GOT3 (cell line): ENCODE measurements at regions not wholly inside any gene's neighbourhood (a gene's known extent, or its start where the extent isn't known, plus 50 kb on each side); places are given as distances from the start of the nearest gene placed in this dataset.

Experiments
- DNase-seq: peaks from one replicate; lab custom pipeline; 2025; ENCODE audit warnings: mixed read lengths; lab: John Stamatoyannopoulos, UW

DNA sequence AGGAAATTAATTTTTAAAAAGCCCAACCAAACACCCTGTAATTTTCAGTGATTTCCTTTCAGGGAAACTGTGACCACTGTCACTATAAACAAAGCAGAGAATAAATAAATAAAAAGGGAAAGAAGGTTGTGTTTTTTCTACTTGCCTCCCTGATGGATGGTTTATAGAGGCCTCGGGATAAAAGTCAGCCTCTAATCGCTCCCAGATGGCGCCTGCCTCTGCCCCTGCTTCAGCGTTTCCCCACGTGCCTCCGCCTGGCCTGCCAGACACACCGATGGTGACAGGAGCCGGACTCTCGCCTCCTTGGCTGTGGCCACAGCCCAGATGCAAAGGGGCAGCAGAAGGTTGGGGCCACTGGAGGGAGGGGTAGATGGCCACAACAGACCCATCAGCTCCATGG lies 327.7 kb downstream of the CDC5L start:
- DNase-seq = no peak

DNA sequence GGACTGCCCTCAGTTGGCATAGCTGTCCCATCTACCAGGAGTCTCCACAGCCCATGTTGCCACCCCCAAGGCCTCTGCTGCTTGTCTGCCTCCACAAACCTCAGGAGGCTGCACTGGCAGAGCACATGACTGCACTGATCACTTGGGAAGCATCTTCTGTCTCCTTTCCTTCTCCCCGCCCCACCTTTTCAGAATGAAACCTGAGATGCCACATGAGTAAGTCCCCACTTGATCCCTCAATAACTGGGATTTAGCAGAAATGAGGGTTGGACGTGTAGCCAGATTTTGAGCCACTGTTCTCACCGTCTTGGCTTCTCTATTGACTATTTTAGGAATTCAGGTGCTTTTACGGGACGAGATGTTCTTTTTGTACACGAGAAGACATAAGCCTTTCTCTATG lies 328.4 kb downstream of the CDC5L start:
- no peak for DNase-seq

DNA sequence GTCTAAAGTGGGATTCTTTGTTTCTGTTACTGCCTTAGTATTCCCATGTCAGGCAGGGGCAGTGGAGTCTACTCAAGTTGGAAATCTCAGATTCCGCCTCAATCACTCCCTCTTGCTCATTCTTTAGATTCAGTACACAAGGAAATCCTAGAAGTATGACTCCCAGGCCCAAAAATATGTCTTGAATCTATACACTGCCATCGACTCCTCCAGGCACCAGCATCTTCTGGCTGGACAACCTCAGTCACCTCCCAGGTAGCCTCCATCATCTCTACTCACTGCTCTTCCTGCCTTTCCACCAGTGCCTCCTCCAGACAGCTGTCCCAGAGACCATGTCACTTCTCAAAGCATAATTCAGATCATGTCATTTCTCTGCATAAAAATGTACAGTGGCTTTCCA lies 329.9 kb downstream of the CDC5L start:
- DNase-seq = no peak

DNA sequence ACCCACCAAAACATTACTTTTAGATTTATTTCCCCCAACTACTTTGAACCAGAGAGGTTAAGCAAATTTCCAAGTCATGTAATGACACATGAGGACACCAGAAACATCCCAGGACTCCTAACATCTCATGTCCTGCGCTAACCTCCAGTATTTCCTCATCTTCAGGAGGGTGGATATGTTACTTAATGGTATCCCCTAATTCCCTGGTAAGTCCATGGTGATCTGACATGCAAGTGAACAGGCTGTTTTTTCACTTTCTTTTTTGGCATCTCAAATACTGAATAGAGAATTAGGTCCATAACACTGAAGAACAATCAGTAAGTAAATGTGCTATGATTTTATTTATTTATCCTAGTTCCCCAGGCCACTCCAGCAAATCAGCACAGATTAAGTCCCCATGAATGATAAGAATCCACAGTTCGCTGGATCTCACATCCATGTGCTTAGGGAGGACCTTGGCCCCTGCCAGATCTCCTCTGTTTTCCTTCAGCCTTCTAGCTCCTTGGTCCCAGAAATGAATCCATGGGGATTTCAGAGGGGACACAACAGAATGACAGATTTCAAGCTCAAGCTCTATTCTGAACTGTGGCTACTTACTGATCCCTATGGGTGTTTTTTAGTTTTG lies 334.6 kb downstream of the CDC5L start:
- DNase-seq = no peak

DNA sequence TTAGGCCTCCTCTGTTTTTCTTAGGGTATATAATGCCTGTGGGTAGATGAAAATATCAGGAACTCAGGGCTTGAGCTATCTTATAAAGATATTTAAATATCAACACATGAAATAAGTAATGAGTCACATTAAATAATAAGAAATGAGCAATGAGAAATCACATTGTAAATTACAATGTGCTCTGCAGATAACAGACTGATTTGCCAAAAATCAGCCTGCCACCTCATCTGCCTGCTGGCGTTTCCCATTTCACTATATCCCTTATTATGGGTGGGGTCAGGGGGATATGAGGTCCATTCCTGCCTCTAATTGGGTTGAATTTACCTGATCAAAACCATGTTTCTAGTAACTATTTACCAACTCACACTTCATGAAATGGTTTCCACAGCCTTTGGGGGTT lies 335.2 kb downstream of the CDC5L start:
- no peak for DNase-seq

DNA sequence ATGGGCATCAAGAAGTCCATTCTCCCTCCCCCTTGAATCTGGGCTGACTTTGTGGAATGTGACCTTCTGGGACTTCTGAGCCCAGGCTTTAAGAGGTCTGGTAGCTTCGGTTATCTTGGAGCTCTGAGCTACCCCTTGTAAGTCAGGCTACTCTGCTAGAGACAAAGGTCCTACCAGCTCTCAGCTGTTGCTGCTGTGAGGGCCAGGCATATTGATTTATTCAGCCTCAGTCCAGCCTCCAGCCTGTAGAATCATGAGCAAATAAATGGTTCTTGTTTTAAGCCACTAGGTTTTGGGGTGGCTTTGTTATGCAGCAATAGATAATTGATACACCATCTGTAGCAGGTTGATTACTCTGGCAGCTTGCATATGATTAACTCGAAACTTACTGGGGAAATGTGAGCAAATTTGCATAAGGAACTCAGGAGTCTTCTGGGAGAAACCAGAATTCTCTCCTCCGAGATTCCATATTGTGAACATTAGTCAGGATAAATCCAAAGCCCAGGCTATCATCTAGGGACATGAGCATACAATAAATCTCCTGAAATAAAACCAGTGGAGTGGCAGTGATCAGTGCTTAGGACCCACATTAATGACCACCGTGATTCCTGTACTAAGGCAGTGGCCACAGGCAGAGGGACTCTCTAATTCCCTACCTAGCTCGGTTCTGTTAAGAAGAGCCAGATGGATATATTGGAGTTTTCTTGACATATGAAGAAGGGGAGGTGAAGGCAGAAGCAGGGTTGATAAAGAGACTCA lies 336.1 kb downstream of the CDC5L start:
- no peak for DNase-seq

DNA sequence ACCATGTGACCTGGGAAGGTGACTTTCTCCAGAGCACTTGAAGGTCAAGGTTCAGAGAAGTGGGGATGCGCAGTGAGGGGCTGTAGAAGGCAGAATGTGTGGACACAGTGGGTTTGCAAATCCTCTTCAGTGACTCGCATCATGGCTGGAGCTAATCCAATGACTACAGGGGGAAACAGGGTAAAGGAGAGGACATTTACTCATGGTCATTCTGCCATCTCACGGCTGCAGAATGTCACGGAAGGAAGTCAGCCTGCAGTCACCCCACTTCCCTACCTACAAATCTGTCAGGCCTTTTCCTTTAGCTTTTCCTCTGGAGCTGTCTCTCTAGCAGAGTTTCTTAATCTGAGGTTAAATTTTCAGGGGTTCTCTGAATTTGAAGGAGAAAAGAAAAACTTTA lies 337.6 kb downstream of the CDC5L start:
- no peak for DNase-seq

DNA sequence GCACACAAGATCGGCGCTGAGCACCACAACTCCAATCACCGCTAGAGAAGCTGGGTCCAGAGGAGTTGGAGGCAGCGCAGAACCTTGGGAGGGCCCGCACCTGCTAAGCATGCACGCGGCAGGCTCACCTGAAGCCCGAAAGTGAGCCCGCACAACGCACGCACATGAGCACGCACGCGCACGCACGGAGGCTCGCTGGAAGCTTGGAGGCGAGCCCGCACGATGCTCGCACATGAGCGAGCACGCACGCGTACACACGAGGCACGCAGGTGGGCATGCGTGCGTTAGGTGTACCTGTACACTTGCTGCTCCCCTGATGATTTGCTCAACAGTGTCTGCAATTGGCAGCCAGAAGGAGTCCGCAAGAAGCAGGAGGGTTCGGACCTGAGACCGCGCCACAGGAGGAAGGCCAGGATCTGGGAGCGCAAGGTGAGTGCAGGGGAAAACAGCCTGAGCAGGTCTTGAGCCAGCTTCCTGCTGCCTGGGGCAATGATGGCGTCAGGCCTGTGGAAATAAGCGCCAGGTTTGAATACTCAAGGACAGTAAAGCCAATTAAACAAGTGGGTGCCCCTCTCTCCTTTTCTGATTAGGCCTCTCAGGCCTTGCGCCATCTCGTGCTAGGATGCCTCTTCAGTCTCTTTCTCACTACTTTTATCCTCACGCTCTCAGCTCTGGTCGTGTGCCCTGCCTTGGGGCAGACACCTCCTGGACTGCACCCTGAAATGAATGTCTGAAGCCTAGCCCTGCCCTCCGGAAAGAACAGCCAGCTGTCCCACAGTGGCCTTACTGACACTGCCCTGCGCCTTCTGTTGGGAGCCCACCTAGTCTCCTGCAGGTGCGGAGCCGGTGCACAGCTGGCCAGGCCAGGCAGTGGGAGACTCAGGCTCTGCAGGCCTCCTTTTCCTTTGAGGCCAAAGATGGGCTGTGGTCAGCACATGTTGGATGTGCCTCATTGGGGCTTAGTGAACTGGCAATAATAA lies 340.4 kb downstream of the CDC5L start:
- DNase-seq = no peak

DNA sequence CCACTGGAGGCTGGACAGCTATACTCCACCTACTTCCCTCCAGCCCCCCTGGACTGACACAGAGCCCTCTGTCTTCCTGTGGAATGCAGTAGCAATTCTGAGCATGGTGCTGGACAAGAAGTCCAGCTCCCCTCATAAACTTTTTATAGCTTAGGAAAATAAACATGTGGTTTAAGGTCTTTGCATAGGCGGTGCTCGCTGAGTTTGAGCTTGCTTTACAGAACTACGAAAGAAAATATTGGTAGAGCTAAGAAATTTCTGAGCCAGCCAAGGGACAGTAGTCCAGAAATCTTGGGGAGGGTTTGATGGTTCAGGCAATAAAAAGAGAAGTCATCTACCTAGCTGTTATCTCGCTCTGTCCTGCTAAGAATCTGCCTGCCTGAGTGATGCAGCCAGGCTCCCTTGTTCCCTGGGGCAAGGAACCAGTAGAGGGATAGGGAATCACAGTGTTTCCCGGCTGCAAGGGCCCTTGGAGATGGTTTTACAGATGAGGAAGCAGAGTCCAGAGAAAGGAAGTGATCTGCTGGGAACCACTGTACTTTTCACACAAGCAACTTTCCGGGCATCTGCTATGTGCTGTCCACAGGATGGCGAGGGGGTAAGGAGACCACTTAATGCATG lies 343.4 kb downstream of the CDC5L start:
- DNase-seq = no peak

DNA sequence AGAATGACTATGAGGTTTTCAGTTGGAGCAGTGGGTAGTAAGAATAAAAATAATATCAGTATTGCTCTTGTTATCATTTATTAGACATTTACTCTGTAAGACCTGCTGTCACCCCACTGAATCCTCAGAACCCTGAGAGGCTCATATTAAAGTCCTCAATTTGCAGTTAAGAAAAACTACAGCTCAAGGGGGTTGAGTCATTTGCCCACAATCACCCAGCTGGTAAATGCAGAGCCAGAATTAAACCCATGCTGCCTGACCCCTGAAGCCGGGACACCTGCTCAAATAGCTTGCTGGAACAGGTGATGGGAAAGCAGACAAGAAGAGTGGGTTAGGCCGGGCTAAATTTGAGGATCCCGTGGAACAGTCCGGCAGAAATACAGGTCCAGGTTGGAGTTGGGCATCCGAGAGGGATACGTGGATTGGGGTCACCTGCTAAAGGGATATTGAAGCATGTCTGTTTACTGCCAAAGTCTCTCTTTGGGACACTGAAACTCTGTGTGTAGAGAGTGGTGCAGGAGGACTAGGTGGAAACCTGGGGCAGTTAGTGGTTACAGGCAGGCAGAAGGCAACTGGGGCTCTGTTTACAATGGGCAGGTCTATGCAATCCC lies 344.1 kb downstream of the CDC5L start:
- DNase-seq = no peak

DNA sequence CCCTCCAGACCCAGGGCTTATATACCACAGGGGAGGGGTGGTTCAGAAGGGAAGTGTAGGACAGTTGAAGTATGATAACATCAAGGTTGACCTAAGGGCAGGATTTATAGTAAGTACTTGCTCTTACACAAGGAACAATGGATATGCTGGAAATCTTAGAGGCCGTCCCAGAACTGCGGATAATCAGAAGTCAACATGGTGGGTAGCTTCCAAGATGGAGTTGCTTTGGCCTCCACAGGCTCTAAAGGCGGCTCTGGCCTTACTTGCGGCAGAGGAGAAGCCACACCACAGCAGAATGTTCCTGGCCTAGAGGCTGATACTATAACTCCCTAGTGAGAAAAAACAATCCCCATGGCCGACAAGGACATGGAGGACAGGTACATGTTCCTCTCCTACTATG lies 344.7 kb downstream of the CDC5L start:
- no peak for DNase-seq

DNA sequence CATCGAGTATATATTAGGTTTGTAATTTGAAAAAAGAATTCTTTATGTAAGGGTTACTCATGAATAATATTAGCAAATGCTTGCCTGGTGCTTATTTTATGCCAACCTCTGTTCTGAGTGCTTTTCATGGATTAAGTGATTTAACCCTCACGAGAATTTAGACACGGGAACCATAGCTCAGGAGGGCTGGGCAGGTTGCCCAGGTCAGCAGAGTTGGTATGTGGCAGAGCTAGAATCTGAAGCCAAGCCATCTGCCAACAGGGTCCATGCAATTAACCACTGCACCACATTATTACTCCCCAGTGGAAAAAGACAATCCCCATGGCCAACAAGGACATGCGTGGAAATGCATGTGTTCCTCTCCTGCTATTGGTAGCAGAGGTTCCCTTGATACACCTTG lies 345.6 kb downstream of the CDC5L start:
- no peak for DNase-seq

DNA sequence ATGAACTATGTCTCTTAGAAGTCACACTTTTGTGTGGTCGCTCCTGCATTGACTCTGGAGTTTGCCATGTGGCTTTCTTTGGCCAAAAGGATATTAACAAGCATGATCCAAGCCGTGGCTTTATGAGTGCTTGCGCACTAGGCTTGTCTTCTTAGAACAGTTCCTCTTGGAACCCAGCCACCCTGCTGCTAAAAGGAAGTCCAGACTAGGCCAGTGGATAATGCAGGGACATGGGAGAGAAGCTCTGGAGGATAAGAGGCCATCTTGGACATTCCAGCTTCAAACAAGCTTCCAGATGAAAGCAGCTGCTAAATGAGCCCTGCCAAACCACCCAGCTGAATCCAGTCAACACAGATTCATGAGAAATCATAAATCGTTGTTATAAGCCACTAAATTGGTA lies 346.4 kb downstream of the CDC5L start:
- DNase-seq = no peak

DNA sequence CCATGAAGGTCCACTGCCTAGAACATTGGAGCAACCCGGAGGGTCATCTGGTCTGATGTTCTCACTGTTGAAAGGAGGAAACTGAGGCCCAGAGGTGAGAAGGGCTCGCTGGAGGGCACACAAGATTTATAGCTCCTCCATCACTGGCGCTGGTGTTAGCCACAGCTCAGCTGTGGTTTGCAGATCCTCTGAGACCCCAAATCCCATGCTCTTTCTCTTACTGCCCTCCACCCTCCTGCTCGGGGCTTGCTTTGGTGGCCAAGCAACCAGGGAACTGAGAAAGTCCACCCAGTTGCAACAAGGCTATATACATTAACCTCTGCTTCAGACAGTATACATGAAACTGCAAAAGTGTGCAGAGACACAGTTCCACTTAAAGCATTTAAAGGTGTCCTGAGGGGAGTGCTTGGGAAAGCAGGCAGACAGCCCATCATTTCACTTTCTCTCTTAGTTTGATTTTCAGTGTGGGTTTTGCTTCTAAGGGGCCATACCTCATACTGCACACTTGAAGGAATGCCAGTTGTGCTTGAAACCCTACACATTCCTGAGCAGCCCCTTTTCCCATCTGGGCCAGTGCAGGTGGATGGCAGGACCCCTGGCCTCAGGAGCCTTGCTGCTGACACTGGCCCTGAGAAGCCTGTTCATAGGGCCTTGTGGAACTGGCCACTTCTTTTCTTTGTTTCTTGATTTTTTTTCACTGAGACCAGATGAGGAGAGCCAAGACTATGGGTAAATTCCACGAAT lies 347.6 kb downstream of the CDC5L start:
- no peak for DNase-seq

DNA sequence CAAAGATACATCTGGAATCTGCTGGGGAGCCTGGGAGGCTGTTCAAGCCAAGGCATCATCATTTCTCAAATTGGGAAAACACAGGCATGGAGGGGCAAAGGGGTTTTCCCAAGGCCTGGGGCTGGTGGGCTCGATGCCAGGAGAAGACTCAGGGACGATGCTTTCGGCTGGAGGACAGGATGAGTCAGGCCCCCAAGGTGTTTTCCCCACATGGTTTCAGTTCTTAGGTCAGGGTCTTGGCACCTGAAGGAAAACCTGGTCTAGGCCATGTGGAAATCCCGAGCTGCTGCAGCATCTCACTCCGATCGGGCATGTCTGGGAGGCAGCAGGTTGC lies 348.1 kb downstream of the CDC5L start:
- no peak for DNase-seq

DNA sequence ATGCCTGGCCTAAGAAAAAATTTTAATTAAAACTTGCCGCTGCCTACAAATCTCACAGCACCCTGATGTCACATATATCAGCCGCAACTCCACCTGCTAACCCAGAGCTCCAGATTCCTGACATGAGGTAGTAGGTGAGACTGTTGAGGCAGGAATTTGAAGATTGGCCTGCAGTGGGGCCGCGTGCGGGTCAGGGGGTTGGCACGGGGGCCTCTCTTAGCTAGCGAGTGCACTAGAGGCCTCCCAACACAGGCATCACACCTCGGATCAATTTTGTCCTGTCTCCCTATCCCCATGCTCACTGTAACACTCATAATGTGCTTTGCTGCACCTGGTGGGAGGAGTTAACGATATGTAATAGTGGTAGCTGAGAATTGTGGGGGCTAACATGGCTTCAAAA lies 349.8 kb downstream of the CDC5L start:
- no peak for DNase-seq

DNA sequence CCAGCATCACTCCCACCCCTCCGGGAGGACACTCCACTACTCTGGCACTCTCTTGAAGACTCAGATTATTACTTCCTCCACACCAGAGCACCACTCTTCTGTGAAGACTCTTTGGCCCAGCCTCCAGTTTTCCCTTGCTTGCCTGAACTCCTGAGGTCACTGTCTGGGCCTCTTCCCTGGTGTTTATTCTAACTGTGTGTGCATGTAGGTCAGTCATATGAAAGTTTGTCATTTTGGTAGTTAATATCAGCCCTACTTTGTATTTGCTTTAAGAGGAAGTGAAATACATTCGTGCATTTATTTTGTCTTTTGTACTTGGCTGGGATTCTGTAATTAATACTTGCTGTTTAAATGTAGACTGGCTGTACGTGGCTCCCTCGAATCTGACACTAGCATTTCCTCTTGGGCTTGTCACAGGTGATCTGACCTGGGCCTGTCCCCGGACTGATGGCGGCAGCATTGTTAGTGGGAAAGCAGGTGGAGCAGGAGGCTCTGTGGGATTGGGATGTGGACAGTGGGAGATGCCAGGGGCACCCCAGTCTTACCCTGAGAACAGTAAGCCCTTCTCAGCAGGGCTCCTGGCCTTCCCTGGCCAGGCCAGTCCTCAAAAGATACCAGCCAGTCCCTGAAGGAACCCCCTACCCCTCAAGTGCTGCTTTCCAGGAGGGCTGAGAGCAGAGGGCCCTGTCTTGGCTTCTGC lies 350.5 kb downstream of the CDC5L start:
- no peak for DNase-seq

DNA sequence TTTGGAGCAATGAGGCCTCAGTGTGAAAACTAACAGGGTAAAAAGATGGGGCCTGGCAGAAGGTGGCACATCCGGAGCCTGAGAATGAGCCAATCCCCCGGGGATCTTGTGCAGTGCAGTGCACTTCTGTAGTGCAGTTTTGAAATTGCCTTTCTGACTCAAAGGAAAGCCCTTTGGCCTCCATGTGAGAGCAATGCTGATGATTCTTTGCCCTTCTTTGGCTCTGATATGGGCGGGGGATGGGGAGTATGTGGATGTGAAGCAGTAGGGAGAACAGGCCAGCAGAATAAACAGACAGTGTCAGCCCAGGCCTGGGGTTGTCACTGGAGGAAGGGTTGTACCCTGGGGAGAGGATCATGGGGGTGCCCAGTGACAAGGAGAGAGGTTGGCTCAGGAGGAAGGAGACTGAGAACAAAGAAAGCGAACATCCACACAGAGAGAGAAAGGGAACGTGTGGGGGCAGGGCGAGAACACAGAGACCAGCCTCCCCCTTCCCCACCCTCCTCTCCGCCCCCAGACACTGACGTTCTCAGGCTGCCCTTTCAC lies 351.2 kb downstream of the CDC5L start:
- DNase-seq = peak; percentile 65

DNA sequence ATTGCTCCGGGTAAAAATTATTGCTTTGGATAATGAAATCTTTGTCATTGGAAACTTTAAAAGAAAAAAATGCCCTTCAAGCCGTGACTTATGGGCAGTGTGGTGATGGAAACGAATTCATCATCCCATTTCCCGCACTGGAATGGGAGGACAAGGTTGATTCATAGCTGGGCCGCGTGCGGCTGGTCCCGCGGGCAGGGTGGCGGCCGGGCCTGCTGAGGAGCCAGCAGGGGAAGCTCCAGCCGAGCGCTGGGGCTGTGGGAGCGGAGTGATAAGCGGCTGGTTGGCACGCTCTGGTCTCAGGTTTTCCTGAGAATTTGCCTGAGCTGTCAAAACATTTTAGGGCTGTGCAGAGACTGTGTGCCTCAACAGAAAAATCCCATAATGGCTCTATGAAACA lies 351.7 kb downstream of the CDC5L start:
- DNase-seq = peak; percentile 48

DNA sequence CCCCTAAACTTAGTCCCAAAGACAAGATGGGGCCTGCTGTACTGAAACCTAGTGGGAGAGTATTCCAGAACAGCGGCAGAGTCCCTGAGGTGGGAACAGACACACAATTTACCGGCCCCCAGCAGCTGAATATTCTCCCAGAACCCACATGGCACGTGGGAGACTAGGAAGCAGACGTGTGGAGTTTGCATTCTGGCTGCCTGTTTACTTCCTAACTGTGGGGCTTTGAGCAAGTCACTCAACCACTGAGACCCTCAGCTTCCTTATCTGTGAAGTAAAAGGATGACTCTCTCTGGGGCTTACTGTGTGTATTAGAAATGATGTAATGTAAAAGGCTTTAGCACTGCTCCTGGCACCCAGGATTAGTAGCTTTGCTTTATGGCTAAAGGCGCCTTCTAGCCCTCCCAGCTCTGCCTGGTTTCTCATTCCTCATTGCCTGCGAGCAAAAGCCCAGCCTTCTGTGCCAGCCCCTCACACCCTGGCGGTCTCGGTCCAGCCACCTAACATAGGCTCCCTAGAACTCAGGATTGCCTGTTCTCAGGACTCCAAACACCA lies 353.1 kb downstream of the CDC5L start:
- DNase-seq = no peak
